LNCAP (cell line): ENCODE measurements at regions not wholly inside any gene's neighbourhood (a gene's known extent, or its start where the extent isn't known, plus 50 kb on each side); places are given as distances from the start of the nearest gene placed in this dataset.

ENCODE experiments used
- TF ChIP-seq, protein P1 (sequence below): fragments of 450-650 bp; IDR thresholded peaks from 2 replicates; pipeline ENCODE4 v1.5.1; 2017; ENCODE audit warnings: mild to moderate bottlenecking

DNA sequence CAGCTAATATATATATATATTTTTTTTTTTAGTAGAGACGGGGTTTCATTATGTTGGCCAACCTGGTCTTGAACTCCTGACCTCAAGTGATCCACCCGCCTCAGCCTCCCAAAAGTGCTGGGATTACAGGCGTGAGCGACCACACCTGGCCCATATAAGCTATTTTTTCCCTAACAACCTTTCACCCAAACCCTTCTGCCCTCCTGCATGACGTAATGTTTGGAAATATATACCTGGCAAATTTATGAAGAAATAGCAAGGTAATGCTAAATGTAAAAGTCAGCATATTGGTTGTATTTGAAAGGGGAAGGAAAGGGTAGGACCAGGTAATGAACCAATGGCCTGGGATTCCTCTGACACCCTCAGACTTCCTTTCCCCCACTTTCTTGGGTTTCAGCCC is 325.5 kb upstream of the ARID1B start:
- TF ChIP-seq, protein P1, sequence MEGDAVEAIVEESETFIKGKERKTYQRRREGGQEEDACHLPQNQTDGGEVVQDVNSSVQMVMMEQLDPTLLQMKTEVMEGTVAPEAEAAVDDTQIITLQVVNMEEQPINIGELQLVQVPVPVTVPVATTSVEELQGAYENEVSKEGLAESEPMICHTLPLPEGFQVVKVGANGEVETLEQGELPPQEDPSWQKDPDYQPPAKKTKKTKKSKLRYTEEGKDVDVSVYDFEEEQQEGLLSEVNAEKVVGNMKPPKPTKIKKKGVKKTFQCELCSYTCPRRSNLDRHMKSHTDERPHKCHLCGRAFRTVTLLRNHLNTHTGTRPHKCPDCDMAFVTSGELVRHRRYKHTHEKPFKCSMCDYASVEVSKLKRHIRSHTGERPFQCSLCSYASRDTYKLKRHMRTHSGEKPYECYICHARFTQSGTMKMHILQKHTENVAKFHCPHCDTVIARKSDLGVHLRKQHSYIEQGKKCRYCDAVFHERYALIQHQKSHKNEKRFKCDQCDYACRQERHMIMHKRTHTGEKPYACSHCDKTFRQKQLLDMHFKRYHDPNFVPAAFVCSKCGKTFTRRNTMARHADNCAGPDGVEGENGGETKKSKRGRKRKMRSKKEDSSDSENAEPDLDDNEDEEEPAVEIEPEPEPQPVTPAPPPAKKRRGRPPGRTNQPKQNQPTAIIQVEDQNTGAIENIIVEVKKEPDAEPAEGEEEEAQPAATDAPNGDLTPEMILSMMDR, result no peak

GRCh38 chr6:156451088-156451487 is 326.1 kb upstream of the ARID1B start:
- TF ChIP-seq, protein P1, result no peak

GRCh38 chr6:156450421-156450820 is 326.8 kb upstream of the ARID1B start:
- TF ChIP-seq, protein P1, result no peak

GRCh38 chr6:156449569-156449968 is 327.6 kb upstream of the ARID1B start:
- TF ChIP-seq, protein P1, result no peak

GRCh38 chr6:156449128-156449527 is 328.1 kb upstream of the ARID1B start:
- TF ChIP-seq, protein P1, result no peak

- TF ChIP-seq, protein P1, result no peak
Measured at GRCh38 chr6:156448579-156448978, 328.6 kb upstream of the ARID1B start.

GRCh38 chr6:156440688-156441087 is 336.5 kb upstream of the ARID1B start:
- TF ChIP-seq, protein P1, result no peak

DNA sequence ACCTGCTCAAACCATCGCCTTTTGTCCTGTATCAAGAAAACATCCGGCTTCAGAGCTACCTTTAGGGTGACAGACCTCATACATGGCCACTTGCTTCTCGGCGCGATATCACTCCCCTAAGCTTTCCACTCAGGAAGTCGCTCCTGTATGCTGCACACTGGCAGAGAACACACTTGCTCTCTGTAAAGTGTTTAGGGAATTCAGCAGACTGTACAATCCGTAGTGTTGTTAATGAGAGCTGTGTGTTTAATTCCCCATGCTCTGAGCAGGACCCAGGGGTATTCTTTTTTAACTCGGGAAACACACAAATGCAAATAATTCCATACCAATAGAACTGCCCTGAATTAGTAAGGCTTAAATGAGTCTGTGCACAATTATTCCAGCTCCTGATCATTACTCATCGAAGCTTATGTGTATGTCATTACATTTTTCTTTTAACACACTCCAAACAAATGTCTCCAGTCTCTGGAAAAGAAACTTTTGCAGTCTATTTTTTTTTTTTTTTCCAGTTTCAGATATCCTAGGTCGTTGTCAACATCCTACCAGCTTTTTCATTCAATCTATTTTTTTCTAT is 338.7 kb upstream of the ARID1B start:
- TF ChIP-seq, protein P1, result no peak
